SW480 (cell line): ENCODE measurements at regions not wholly inside any gene's neighbourhood (a gene's known extent, or its start where the extent isn't known, plus 50 kb on each side); places are given as distances from the start of the nearest gene placed in this dataset.
"Not testable (repeated sequence)": the region's sequence is repeated elsewhere in the genome, so short reads cannot be mapped to it uniquely, and the experiment has no call there.

Experiments used
- DNase-seq: peaks from one replicate; pipeline ENCODE4 v3.0.0-alpha.2; 2016; ENCODE audit warnings: low spot score

DNA sequence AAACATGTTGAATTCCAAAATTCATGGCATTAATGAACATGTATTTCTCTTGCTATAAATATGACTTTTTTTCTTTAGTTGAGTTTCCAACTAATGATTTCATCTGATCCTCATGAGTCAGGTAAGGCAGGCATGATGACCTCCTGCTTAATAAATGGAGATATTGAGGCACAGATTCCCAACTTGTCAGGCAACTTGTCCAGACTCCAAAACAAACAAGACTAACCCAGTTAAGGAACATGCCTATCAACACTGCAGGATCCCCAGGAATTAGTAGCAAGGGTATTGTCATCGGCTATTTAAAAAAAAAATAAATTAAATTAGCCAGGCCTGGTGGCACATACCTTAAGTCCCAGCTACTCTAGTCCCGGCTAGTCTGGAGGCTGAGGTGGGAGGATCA lies 121.3 kb upstream of the SALL4 start:
- DNase-seq, result no peak

DNA sequence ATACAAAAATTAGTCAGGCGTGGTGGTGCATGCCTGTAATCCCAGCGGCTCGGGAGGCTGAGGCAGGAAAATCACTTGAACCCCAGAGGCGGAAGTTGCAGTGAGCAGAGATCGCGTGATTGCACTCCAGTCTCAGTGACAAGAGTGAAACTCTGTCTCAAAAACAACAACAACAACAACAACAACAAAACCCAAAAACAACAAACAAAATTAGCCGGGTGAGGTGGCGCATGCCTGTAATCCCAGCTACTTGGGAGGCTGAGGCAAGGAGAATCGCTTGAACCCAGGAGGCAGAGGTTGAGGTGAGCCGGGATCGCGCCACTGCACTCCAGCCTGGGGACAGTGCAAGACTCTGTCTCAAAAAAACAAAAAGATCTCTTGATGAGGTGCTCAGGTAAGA lies 120.5 kb upstream of the SALL4 start:
- not testable (repeated sequence) for DNase-seq

DNA sequence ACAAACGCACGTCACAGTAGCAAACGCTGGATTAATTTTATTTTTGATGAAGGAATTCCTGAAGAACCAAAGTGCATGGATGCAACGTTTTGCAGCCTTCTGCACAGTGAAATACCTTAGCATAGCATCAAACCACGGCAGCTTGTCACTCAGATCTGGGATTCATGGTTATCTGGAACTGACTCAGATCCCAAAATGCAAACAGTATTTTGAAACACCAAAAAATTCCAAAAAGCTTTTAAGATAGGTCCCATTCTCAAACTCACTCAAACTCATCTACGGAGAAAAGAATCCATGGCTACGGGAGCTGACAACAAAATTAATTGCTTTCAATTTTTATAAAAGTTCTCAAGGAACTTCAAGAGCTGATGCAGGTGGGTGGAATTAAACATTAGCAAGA lies 116.2 kb upstream of the SALL4 start:
- no peak for DNase-seq

DNA sequence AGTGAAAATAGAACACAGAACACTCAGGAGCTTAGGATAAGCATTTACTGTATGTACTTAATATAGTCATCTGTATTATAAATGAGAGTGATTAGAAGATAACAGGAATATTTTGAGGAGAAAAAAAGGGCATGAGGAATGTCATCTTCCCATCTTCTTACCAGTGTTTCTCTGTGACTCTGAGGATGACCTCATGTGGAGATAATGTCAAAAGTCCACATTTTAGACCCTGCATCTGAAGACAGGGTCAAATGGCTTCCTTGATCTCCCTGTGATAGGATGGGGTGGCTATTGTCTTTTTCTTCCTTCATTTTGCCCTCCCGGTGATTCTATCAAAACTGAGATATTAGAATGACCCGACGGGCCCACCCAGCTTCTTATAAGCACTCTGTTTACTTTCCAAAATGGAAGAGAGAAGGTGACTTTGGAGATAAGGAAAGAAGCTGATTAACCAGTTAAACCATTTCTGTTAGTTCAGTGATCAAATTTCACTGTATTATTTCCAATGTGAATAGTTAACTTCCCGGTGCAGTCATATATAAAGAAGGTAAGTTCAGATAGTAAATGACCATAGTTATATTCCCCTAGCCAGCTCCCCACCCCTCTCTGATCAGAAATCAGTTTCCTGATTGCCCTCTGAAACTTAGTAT lies 115.7 kb upstream of the SALL4 start:
- DNase-seq, result no peak

DNA sequence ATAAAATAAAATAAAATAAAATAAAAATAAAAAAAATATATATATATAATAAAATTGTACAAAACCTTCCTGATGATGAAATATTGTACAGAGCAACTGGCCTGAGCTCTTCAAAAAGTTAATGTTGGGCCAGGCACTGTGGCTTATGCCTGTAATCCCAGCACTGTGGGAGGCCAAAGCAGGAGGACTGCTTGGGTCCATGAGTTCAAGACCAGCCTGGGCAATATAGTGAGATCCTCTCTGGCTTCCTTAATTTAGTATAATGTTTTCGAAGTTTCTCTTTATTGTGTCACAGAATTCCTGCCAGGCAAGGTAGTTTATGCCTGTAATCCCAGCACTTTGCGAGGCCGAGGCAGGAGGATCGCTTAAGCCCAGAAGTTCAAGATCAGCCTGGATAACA lies 113.9 kb upstream of the SALL4 start:
- no peak for DNase-seq

DNA sequence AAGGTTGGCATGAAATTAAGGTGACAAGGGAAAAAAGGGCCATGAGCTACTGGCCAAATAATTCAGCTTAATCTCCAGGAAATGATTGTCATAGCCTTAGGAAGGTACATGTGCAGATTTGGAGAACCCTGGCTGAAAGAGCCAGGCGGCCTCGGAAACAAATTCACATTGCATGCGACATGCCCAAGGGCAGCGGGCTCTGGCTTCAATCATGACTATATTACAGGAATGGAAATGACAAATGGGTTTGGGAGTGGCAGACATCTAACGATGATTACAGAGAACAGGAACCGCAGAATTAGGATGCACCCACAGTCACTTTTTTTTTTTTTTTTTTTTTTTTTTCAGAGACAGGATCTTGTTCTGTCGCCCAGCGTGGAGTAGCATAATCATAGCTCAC lies 112.4 kb upstream of the SALL4 start:
- peak; percentile 98 for DNase-seq

DNA sequence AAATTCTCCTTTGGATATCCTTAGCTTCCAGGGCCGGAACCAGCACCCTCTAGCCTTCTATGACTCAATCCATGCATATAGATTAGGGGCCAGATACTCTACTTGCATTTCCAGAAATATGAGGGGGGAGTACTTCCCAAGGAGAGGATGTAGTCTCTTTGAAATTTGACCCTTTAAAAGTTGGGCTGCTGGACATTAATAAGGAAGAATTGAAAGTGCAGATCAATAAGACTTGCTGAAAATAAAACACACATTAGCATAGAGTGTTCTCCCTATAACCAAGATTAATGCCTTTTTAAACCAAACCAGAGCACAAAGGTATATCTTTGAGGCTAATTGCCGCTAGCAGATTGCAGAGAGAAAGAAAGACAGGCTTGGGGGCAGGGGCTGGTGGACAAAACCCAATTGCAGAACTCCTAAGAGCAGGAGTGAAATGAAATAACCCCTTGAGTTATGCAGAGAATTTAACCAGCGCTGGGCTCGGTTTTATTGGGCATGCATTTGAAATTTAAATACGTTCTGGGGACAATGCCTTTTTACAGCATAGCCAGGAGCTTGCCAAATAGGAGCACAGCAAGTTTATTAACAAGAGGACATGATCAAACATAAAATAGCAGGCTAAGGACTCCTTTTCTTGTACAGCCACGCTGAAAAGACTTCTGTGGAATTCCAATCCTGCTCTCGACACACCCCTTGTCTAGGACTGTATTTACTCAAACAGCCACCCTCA lies 108.2 kb upstream of the SALL4 start:
- DNase-seq, result peak; percentile 88

DNA sequence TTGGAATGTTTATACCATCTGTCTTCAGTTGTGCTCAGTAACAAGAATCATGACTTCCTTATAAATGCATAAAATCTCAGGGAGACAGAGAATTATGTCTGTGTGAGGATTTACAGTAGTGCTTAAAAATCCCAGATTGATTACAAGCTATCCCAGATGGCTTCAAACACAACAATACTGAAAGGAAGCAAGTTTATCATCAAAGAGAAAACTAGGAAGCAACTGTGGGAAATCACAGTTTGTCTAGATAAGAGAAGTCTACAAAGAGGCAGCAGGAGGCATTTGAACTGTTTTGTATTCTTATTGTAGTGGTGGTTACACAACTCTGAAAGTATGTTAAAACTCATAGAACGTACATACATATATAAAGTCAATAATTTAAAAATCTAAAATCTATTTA lies 104.4 kb upstream of the SALL4 start:
- DNase-seq, result no peak

DNA sequence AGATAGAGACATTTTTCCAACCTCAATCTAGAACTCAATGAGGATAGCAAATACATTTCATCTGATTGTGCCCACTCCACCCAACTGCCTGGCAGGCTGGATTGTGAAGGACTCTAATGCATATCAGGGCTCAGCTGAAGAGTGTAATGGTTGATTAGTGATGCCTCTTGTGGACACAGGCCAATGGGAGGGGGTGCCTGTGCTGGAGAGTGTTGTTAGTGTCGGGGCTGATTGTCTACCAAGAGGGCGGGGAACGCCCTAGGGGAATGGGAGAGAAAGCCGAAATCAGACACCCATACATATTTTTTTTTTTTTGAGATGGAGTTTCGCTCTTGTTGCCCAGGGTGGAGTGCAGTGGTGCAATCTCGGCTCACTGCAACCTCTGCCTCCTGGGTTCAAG lies 103.7 kb upstream of the SALL4 start:
- DNase-seq, result no peak

DNA sequence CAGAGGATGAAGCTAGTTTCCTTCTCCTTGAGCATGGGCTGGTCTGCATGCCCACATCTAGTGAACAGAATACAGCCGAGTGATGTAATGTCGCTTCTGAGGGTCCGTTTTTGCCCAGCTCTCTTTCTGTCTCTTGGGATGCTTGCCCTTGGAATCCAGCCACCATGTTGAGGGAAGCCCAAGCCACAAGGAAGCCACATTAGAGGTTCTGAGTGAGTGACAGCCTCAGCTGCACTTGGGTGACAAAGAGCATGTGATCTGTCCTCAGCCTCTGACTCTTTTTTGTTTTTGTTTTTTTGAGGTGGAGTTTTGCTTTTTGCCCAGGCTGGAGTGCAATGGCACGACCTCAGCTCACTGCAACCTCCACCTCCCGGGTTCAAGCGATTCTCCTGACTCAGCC lies 100.6 kb upstream of the SALL4 start:
- DNase-seq, result peak; percentile 60

DNA sequence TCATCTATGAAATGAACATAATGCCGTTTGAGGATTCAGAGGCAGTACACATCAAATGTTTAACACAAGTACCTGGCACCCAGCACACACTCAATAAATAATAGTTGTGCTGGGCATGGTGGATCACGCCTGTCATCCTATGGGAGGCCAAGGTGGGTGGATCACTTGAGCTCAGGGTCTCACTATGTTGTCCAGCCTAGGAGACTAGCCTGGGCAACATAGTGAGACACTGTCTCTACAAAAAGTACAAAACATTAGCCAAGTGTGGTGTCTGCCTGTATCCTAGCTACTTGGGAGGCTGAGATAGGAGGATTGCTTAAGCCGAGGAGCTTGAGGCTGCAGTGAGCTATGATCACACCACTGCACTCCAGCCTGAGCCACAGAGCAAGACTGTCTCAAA lies 98.1 kb upstream of the SALL4 start:
- DNase-seq, result no peak

DNA sequence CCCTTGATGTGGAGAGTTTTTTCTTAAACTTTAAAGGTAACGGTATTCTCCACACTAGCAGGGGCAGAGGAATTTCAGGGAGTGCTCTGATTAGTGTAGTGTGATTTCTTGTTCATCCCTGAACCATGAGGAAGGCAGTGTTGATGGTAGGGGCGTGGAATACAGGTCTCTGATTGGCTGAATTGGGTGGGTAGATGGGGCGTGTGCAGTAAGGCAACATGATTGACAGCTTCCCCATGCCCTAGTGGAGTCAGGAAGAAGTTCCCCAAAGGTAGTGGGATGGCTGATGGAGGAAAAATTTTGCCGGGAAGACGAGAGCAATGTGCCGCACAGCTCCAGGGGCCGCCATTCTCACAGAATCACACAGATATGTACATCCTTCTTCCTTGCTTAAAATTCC lies 97.4 kb upstream of the SALL4 start:
- DNase-seq, result no peak

DNA sequence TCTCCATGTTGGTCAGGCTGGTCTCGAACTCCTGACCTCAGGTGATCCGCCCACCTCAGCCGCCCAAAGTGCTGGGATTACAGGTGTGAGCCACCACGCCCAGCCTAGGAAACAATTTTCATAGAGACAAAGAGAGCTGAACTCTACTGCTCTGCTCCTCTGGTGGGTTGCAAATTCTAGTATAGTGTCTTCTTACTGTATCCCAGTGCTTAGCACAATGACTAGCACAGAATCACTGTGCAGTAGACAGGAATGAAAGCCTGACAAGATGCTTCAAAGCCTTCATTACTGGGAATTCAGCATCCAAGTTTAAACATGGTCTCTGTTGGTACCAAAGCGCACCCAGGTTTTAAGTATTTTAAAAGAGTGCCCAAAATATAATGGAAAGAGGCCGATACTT lies 96.5 kb upstream of the SALL4 start:
- no peak for DNase-seq

DNA sequence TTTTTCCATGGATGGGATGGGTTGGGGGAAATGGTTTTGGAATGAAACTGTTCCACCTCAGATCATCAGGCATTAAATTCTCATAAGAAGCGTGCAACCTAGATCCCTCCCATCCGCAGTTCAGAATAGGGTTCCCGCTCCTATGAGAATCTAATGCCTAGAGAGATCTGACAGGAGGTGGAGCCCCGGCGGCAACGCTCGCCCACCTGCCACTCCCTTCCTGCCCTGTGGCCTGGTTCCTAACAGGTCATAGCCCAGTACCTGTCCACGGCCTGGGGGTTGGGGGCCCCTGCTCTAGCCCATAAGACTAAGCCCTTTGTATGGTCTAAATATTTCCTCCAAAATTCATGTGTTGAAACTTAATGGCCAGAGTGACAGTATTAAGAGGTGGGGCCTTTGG lies 92.3 kb upstream of the SALL4 start:
- DNase-seq, result peak; percentile 80

DNA sequence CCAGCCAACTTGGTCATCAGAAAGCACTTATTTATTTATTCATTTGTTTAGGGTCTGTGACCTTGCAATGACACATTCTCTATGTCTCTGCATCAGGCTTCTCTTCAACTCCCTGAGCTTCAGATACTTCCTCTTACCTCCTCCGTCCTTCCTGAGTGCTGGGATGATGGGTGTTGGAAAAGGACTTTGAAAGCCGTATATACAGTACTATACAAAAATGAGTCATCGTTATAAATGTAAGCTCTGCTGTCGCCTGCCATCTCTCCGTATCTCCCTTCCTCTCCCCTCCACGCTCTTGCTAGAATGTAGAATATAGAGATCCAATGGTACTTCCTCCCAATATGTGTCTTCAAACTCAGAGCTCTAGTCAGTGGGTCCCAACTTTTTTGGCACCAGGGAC lies 91.9 kb upstream of the SALL4 start:
- DNase-seq, result peak; percentile 95

DNA sequence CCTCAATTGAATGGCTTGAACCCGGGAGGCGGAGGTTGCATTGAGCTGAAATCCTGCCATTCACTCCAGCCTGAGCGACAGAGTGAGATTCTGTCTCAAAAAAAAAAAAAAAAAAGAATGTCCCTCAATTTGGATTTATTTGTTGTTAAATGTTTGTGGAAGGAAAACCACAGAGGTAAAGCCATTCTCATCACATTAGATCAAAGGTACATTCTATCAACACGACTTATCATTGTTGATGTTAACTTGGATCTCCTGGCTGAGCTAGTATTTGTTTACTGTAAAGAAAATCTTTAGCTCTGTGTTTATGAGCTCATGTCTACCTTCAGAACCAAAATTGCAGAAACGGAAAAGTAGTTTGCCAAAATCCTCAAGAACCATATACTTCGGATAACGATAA lies 91.4 kb upstream of the SALL4 start:
- peak; percentile 84 for DNase-seq

DNA sequence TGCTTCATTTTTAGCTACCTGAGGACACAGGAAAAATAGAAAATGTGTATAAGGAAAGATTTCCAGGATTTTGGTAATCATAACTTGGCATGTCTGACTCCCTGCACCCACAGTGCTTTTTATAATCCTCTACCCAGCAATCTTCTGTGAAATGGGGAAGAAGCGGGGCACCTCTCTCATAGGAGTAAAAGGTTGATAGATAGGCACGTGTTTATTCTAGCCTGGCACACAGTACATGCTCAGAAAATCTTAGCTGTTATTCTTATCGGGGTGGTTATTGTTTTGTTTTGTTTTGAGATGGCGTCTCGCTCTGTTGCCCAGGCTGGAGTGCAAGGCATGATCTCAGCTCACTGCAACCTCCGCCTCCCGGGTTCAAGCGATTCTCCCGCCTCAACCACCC lies 87.7 kb upstream of the SALL4 start:
- DNase-seq, result no peak

DNA sequence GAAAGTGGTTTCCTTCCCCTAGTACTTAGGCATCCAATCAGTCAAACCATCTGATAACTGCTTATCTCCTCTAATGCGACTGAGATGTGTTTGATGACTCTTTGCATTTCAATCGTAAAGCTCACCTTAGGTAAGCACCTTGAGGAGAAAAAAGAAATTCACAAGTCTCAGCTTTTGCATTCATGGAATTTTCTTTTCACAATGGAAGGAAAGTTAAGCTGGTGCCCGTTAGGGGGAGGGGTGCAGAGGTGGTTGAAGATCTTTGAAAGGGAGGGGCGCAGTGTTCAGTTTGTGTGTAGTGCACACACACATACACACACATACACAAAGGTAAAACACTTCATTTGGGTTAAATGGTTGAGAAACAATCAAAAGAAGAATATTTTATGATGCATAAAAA lies 87.1 kb upstream of the SALL4 start:
- DNase-seq, result no peak

DNA sequence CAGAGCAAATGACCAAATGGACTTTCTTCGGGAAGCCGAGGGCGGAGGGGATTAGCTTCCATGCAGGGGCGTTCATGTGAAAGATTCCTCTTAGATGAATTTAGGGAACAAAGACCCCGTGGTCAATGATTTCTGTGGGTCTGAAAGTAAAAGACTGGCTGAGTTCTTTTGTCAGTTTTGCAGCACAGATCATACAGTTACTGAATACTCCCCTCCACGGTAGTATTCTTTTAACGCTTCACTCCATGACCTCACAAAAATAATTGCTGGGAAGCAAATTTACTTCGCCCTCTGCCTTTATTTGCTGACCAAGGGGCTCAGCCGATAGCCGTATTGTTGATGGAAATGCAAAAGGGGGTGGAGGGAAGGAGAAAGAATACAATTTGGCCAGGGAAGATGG lies 86.0 kb upstream of the SALL4 start:
- DNase-seq, result no peak

DNA sequence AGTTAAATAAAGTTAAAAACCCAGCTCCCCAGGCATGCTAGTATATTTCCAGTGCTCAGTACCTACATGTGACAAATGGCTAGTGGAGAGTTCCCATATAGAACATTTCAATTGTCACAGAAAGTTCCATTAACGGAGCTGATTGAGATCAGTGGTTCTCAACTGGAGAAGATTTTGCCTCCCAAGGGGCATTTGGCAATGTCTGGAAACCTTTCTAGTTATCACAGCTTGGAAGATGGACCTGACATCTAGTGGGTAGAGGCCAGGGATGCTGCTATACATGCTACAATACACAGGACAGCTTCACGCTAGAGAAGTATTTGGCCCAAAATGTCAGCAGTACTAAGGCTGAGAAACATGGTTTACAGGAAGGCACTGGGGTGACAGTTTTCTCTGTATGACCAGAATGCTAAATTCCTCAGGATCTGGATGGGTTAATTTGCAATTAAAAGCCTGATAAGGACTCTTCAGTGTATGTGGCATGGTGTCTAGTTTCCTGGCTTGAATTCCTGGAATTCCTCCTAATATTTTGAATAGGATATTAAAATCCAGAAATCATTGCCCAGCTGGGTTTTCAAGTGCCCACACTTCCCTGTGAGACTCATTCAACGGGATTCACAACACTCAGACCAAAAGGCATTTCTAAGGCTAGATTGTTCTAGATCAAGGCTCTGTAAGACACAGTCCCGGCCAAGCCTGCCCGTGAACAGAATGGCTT lies 84.7 kb upstream of the SALL4 start:
- DNase-seq, result no peak

DNA sequence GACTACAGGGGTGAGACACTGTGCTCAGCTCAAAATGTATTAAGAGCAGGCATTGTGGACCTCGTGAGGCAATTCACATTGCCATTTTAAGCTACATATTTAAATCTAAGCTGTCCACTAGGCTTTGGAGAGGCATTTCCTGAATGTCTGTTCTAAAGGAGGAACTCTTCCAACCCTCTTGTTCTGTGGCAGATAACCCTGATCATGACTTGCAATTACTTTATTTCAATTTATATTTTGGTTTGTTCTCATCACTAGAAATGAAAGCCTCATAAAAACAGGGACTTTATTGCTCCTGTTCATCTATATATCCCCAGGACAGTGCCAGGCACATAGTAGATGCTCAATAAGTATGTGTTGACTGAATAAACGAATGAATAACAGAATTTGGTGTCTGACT lies 84.0 kb upstream of the SALL4 start:
- DNase-seq, result no peak

DNA sequence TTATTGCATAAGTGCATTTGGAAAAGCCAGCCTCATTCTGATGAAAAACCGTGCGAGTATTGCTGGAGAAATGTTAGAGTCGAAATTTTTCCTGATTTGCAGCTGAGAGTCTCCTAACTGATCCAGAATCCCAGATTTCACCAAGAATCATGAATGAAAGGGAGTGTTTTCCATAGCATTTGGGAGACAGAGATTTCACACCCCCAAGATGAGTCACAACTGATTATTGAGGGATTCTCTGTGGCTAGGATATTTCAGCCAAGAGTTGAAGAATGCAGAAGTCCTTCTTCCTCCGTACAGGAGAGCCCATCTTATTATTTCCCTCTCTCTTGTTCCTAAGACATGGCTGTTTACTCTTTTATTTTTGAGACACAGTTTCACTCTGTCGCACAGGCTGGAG lies 82.2 kb upstream of the SALL4 start:
- no peak for DNase-seq

DNA sequence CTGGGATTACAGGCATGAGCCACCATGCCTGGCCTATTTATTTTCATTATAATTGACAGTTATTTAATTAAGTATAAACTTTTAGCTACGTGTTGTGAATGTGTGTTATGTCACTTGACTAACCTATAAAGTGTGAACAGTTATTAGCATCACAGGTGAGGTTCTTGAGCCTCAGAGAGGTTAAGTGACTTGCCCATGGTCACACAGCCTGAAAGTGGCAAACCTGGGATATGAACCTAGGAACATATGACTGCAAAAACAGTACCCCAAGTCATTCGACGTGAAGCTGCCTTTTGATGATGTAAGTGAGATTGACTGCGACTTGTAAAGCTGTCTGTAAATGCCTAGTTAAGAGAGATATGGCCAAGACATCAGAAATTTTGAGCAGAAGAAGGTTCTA lies 77.9 kb upstream of the SALL4 start:
- no peak for DNase-seq
